ENCODE measurements at regions not wholly inside any gene's neighbourhood (a gene's known extent, or its start where the extent isn't known, plus 50 kb on each side); places are given as distances from the start of the nearest gene placed in this dataset.
"Not testable (repeated sequence)": the region's sequence is repeated elsewhere in the genome, so short reads cannot be mapped to it uniquely, and the experiment has no call there.

- DNase-seq = no peak
Observed at GRCh38 chr6:167690931-167691330, 135.8 kb upstream of the AFDN start.

- DNase-seq = no peak
Observed at GRCh38 chr6:167691533-167692312, 135.0 kb upstream of the AFDN start.

- not testable (repeated sequence) for DNase-seq
Observed at GRCh38 chr6:167693478-167693877, 133.2 kb upstream of the AFDN start.

GRCh38 chr6:167695831-167696230, 130.9 kb upstream of the AFDN start:
- DNase-seq = no peak

- no peak for DNase-seq
Observed at GRCh38 chr6:167696296-167696695, 130.4 kb upstream of the AFDN start.

GRCh38 chr6:167697316-167697715, 129.4 kb upstream of the AFDN start:
- DNase-seq = no peak

- no peak for DNase-seq
Observed at GRCh38 chr6:167698540-167698939, 128.2 kb upstream of the AFDN start.

GRCh38 chr6:167699141-167699931, 127.4 kb upstream of the AFDN start:
- peak; percentile 77 for DNase-seq

GRCh38 chr6:167700199-167700598, 126.5 kb upstream of the AFDN start:
- DNase-seq = no peak

GRCh38 chr6:167701010-167701409, 125.7 kb upstream of the AFDN start:
- DNase-seq = no peak

GRCh38 chr6:167702241-167702827, 124.4 kb upstream of the AFDN start:
- DNase-seq = no peak

GRCh38 chr6:167703347-167703746, 123.4 kb upstream of the AFDN start:
- no peak for DNase-seq

- DNase-seq = no peak
Observed at GRCh38 chr6:167703781-167704180, 122.9 kb upstream of the AFDN start.

- DNase-seq = no peak
Observed at GRCh38 chr6:167704396-167704901, 122.3 kb upstream of the AFDN start.

GRCh38 chr6:167705211-167705750, 121.4 kb upstream of the AFDN start:
- no peak for DNase-seq

GRCh38 chr6:167706313-167707109, 120.2 kb upstream of the AFDN start:
- peak; percentile 88 for DNase-seq

GRCh38 chr6:167707686-167708500, 118.8 kb upstream of the AFDN start:
- DNase-seq = no peak

GRCh38 chr6:167708501-167709094, 118.1 kb upstream of the AFDN start:
- DNase-seq = no peak

GRCh38 chr6:167709196-167709595, 117.5 kb upstream of the AFDN start:
- no peak for DNase-seq

- not testable (repeated sequence) for DNase-seq
Observed at GRCh38 chr6:167709776-167710336, 116.9 kb upstream of the AFDN start.

Measured in activated CD4-positive, alpha-beta T cell treated with anti-CD3 and anti-CD28 coated beads, Interleukin-2, amount 50 U/mL, for 16 hours (primary cell).